ENCODE measurements at regions not wholly inside any gene's neighbourhood (a gene's known extent, or its start where the extent isn't known, plus 50 kb on each side); places are given as distances from the start of the nearest gene placed in this dataset.

GRCh38 chr10:89891006-89891535 is 189.7 kb downstream of the KIF20B start:
- WGBS, 10 experiments = 0 to 93% (median 62%) methylated on average over 1 to 2 of the region's 2 CpGs
- Histone ChIP-seq H3K4me3 (no peak overlapping the region), H3K27ac (no peak overlapping the region), H3K4me1 (replicated peaks in 1 of 2) (no peaks in the 10 kb centered on the region)
- no peak for ATAC-seq (replicated peaks in 6 of 8)
- in situ Hi-C loops (cut with MboI; ENCODE audit: low pct_unique_long_range_greater_than_20kb in 2 of 9, low sequenced_read_pairs in 9 of 9, unreplicated experiment in 9 of 9) = no loop called here

- Histone ChIP-seq H3K4me1 (replicated peaks in 1 of 2) (no peaks in the 10 kb centered on the region), H3K4me3 (no peak overlapping the region), H3K27ac (no peak overlapping the region)
- no peak for ATAC-seq (replicated peaks in 6 of 8)
- in situ Hi-C loops (cut with MboI; ENCODE audit: low pct_unique_long_range_greater_than_20kb in 2 of 9, low sequenced_read_pairs in 9 of 9, unreplicated experiment in 9 of 9) = no loop called here
- whole genome bisulfite sequencing, 10 experiments = 0 to 100% (median 33%) methylated on average over 1 of the region's 1 CpG; no CpG with 5 or more reads in 2 of the 10 experiments
These were observed 192.7 kb downstream of the KIF20B start for GRCh38 chr10:89894051-89894450.

- WGBS, 10 experiments = 50 to 100% (median 100%) methylated on average over 1 of the region's 1 CpG; no CpG with 5 or more reads in 2 of the 10 experiments
- Histone ChIP-seq H3K4me1 (replicated peaks in 1 of 2) (no peaks in the 10 kb centered on the region), H3K27ac (no peak overlapping the region), H3K4me3 (no peak overlapping the region)
- in situ Hi-C loops (cut with MboI; ENCODE audit: low pct_unique_long_range_greater_than_20kb in 2 of 9, low sequenced_read_pairs in 9 of 9, unreplicated experiment in 9 of 9) = no loop called here
- no peak for ATAC-seq (replicated peaks in 6 of 8)
These were observed 199.2 kb downstream of the KIF20B start for GRCh38 chr10:89900554-89900953.

- ATAC-seq (replicated peaks in 6 of 8) = no peak
- H3K4me1 ChIP-seq (replicated peaks in 1 of 2) = no peaks in the 10 kb centered on the region
- in situ Hi-C loops (cut with MboI; ENCODE audit: low pct_unique_long_range_greater_than_20kb in 2 of 9, low sequenced_read_pairs in 9 of 9, unreplicated experiment in 9 of 9) = no loop called here
- 50 to 100% (median 78%) methylated on average over 1 of the region's 1 CpG; no CpG with 5 or more reads in 3 of the 10 experiments for WGBS, 10 experiments
- no peak overlapping the region for H3K27ac ChIP-seq
- no peak overlapping the region for H3K4me3 ChIP-seq
These were observed 200.5 kb downstream of the KIF20B start for GRCh38 chr10:89901895-89902294.

GRCh38 chr10:89904755-89905154 is 203.4 kb downstream of the KIF20B start:
- in situ Hi-C loops (cut with MboI; ENCODE audit: low pct_unique_long_range_greater_than_20kb in 2 of 9, low sequenced_read_pairs in 9 of 9, unreplicated experiment in 9 of 9) = no loop called here

GRCh38 chr10:89909752-89910151 is 208.4 kb downstream of the KIF20B start:
- 0 to 89% (median 67%) methylated on average over 1 to 3 of the region's 3 CpGs; no CpG with 5 or more reads in 1 of the 10 experiments for WGBS, 10 experiments
- no peaks in the 10 kb centered on the region for H3K4me1 ChIP-seq (replicated peaks in 1 of 2)
- ATAC-seq (replicated peaks in 6 of 8) = no peak
- in situ Hi-C loops (cut with MboI; ENCODE audit: low pct_unique_long_range_greater_than_20kb in 2 of 9, low sequenced_read_pairs in 9 of 9, unreplicated experiment in 9 of 9) = no loop called here
- no peak overlapping the region for H3K27ac ChIP-seq
- H3K4me3 ChIP-seq = no peak overlapping the region

More at GRCh38 chr10:89904755-89905154, 203.4 kb downstream of the KIF20B start:
- ATAC-seq (replicated peaks in 6 of 8) = no peak
- Histone ChIP-seq H3K4me3 (no peak overlapping the region), H3K4me1 (replicated peaks in 1 of 2) (no peaks in the 10 kb centered on the region), H3K27ac (no peak overlapping the region)
- 7 to 92% (median 65%) methylated on average over 2 to 3 of the region's 4 CpGs; no CpG with 5 or more reads in 2 of the 10 experiments for WGBS, 10 experiments

- H3K4me1 ChIP-seq (replicated peaks in 1 of 2) = peaks cover 0 to 2% of the 10 kb centered on the region in 2 donors
- no peak overlapping the region for H3K27ac ChIP-seq
- no peak for ATAC-seq (replicated peaks in 6 of 8)
- 0 to 100% (median 72%) methylated on average over 1 to 2 of the region's 2 CpGs; no CpG with 5 or more reads in 3 of the 10 experiments for WGBS, 10 experiments
- in situ Hi-C loops (cut with MboI; ENCODE audit: low pct_unique_long_range_greater_than_20kb in 2 of 9, low sequenced_read_pairs in 9 of 9, unreplicated experiment in 9 of 9) = no loop called here
- no peak overlapping the region for H3K4me3 ChIP-seq
These were observed 213.6 kb downstream of the KIF20B start for GRCh38 chr10:89915021-89915420.

- in situ Hi-C loops (cut with MboI; ENCODE audit: low pct_unique_long_range_greater_than_20kb in 2 of 9, low sequenced_read_pairs in 9 of 9, unreplicated experiment in 9 of 9) = no loop called here
- ATAC-seq (replicated peaks in 6 of 8) = no peak
- no peak overlapping the region for H3K4me3 ChIP-seq
- peaks cover 0 to 2% of the 10 kb centered on the region in 2 donors for H3K4me1 ChIP-seq (replicated peaks in 1 of 2)
- no peak overlapping the region for H3K27ac ChIP-seq
These were observed 214.6 kb downstream of the KIF20B start for GRCh38 chr10:89915968-89916367.

- no peak overlapping the region for H3K4me3 ChIP-seq
- ATAC-seq (replicated peaks in 6 of 8) = peak in 1 of 8 experiments; percentile 41
- H3K4me1 ChIP-seq (replicated peaks in 1 of 2) = peaks cover 0 to 2% of the 10 kb centered on the region in 2 donors
- WGBS, 10 experiments = 0 to 60% (median 17%) methylated on average over 1 of the region's 1 CpG; no CpG with 5 or more reads in 5 of the 10 experiments
- in situ Hi-C loops (cut with MboI; ENCODE audit: low pct_unique_long_range_greater_than_20kb in 2 of 9, low sequenced_read_pairs in 9 of 9, unreplicated experiment in 9 of 9) = no loop called here
- no peak overlapping the region for H3K27ac ChIP-seq
These were observed 215.3 kb downstream of the KIF20B start for GRCh38 chr10:89916468-89917215.

GRCh38 chr10:89921403-89921802 is 220.0 kb downstream of the KIF20B start:
- 7 to 100% (median 61%) methylated on average over 1 to 5 of the region's 5 CpGs; no CpG with 5 or more reads in 1 of the 10 experiments for whole genome bisulfite sequencing, 10 experiments

GRCh38 chr10:89923661-89924060 is 222.3 kb downstream of the KIF20B start:
- H3K4me1 ChIP-seq (replicated peaks in 1 of 2) = no peaks in the 10 kb centered on the region
- no peak for ATAC-seq (replicated peaks in 6 of 8)
- H3K4me3 ChIP-seq = no peak overlapping the region
- H3K27ac ChIP-seq = no peak overlapping the region
- WGBS, 10 experiments = 0 to 100% (median 40%) methylated on average over 1 of the region's 1 CpG; no CpG with 5 or more reads in 1 of the 10 experiments
- in situ Hi-C loops (cut with MboI; ENCODE audit: low pct_unique_long_range_greater_than_20kb in 2 of 9, low sequenced_read_pairs in 9 of 9, unreplicated experiment in 9 of 9) = no loop called here

More at GRCh38 chr10:89921403-89921802, 220.0 kb downstream of the KIF20B start:
- Histone ChIP-seq H3K4me1 (replicated peaks in 1 of 2) (peaks cover 0 to 2% of the 10 kb centered on the region in 2 donors), H3K27ac (no peak overlapping the region), H3K4me3 (no peak overlapping the region)
- in situ Hi-C loops (cut with MboI; ENCODE audit: low pct_unique_long_range_greater_than_20kb in 2 of 9, low sequenced_read_pairs in 9 of 9, unreplicated experiment in 9 of 9) = no loop called here
- no peak for ATAC-seq (replicated peaks in 6 of 8)

- Histone ChIP-seq H3K4me1 (replicated peaks in 1 of 2) (no peaks in the 10 kb centered on the region), H3K27ac (no peak overlapping the region), H3K4me3 (no peak overlapping the region)
- in situ Hi-C loops (cut with MboI; ENCODE audit: low pct_unique_long_range_greater_than_20kb in 2 of 9, low sequenced_read_pairs in 9 of 9, unreplicated experiment in 9 of 9) = no loop called here
- no peak for ATAC-seq (replicated peaks in 6 of 8)
- WGBS, 10 experiments = 0 to 75% (median 21%) methylated on average over 1 of the region's 1 CpG; no CpG with 5 or more reads in 4 of the 10 experiments
These were observed 222.9 kb downstream of the KIF20B start for GRCh38 chr10:89924261-89924660.

GRCh38 chr10:89926736-89927135 is 225.3 kb downstream of the KIF20B start:
- Histone ChIP-seq H3K4me1 (replicated peaks in 1 of 2) (no peaks in the 10 kb centered on the region), H3K4me3 (no peak overlapping the region), H3K27ac (no peak overlapping the region)
- ATAC-seq (replicated peaks in 6 of 8) = peak in 1 of 8 experiments; percentile 40
- 10 to 100% (median 100%) methylated on average over 1 to 2 of the region's 2 CpGs; no CpG with 5 or more reads in 7 of the 10 experiments for WGBS, 10 experiments
- in situ Hi-C loops (cut with MboI; ENCODE audit: low pct_unique_long_range_greater_than_20kb in 2 of 9, low sequenced_read_pairs in 9 of 9, unreplicated experiment in 9 of 9) = no loop called here

Measured in motor neuron (in vitro differentiated cells).